ENCODE measurements at regions not wholly inside any gene's neighbourhood (a gene's known extent, or its start where the extent isn't known, plus 50 kb on each side); places are given as distances from the start of the nearest gene placed in this dataset.
"Not testable (repeated sequence)": the region's sequence is repeated elsewhere in the genome, so short reads cannot be mapped to it uniquely, and the experiment has no call there.

DNA sequence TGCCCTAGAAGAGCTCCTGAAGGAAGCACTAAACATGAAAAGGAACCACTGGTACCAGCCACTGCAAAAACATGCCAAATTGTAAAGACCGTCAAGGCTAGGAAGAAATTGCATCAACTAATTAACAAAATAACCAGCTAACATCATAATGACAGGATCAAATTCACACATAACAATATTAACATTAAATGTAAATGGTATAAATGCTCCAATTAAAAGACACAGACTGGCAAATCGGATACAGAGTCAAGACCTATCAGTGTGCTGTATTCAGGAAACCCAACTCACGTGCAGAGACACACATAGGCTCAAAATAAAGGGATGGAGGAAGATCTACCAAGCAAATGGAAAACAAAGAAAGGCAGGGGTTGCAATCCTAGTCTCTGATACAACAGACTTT, 137.0 kb upstream of the BCL9 start:
- TF ChIP-seq, protein P1, sequence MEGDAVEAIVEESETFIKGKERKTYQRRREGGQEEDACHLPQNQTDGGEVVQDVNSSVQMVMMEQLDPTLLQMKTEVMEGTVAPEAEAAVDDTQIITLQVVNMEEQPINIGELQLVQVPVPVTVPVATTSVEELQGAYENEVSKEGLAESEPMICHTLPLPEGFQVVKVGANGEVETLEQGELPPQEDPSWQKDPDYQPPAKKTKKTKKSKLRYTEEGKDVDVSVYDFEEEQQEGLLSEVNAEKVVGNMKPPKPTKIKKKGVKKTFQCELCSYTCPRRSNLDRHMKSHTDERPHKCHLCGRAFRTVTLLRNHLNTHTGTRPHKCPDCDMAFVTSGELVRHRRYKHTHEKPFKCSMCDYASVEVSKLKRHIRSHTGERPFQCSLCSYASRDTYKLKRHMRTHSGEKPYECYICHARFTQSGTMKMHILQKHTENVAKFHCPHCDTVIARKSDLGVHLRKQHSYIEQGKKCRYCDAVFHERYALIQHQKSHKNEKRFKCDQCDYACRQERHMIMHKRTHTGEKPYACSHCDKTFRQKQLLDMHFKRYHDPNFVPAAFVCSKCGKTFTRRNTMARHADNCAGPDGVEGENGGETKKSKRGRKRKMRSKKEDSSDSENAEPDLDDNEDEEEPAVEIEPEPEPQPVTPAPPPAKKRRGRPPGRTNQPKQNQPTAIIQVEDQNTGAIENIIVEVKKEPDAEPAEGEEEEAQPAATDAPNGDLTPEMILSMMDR (IDR thresholded peaks at IDR 0.05) = not testable (repeated sequence)
- TF ChIP-seq POLR2A (IDR thresholded peaks at IDR 0.05) = not testable (repeated sequence)

All from lower leg skin (tissue), 3 donors.